Upper lobe of left lung (tissue), 4 donors: ENCODE measurements at regions not wholly inside any gene's neighbourhood (a gene's known extent, or its start where the extent isn't known, plus 50 kb on each side); places are given as distances from the start of the nearest gene placed in this dataset.

ENCODE experiments used
- EP300 ChIP-seq, 4 donors: sonication (generic); formaldehyde crosslinking; IDR thresholded peaks; one replicate each; pipeline ENCODE4 v1.5.1; 2017; ENCODE audit warnings: antibody characterized with exemption in 4 of 4, control low read depth in 2 of 4
- POLR2A ChIP-seq, 4 donors: fragments of 450-650 bp; IDR thresholded peaks; one replicate each; pipeline ENCODE4 v1.5.1; 2016 to 2017; ENCODE audit warnings: antibody characterized with exemption in 4 of 4, mild to moderate bottlenecking in 2 of 4
- POLR2AphosphoS5 ChIP-seq, 2 donors: sonication (generic); formaldehyde crosslinking; IDR thresholded peaks; one replicate each; pipeline ENCODE4 v1.5.1; 2017; ENCODE audit warnings: antibody characterized with exemption in 2 of 2
- TF ChIP-seq, protein P1 (sequence below), 6 experiments: fragments of 450-650 bp in 4 of 6; fragments of 200-600 bp in 2 of 6; sonication (generic) in 2 of 6; IDR thresholded peaks; one replicate each; pipeline ENCODE4 v1.5.1; 2016 to 2019; ENCODE audit warnings: antibody characterized with exemption in 6 of 6

DNA sequence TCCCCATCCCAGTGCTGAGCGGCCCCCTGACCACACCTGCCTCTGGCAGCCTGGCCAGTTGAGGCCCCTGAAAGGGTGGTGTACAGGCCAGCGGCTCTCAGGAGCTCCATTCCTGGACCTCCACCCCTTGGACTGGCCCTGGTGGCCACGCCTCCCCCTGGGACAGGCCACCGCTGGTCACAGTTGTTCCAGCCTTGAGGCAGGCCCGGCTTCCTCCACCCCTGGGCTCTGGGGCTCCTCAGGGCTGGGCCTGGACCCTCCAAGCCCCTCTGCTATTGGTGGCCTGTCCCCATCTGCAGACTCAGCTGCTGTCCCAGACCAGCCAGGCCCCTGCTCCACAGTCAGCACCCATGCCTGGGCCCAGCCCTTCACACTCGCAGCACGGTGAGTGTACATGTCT is 93.2 kb upstream of the NKX1-1 start:
- TF ChIP-seq POLR2A (IDR thresholded peaks at IDR 0.05) (no peak), POLR2AphosphoS5 (IDR thresholded peaks at IDR 0.05) (no peak), EP300 (IDR thresholded peaks at IDR 0.05) (no peak)
- TF ChIP-seq, protein P1, sequence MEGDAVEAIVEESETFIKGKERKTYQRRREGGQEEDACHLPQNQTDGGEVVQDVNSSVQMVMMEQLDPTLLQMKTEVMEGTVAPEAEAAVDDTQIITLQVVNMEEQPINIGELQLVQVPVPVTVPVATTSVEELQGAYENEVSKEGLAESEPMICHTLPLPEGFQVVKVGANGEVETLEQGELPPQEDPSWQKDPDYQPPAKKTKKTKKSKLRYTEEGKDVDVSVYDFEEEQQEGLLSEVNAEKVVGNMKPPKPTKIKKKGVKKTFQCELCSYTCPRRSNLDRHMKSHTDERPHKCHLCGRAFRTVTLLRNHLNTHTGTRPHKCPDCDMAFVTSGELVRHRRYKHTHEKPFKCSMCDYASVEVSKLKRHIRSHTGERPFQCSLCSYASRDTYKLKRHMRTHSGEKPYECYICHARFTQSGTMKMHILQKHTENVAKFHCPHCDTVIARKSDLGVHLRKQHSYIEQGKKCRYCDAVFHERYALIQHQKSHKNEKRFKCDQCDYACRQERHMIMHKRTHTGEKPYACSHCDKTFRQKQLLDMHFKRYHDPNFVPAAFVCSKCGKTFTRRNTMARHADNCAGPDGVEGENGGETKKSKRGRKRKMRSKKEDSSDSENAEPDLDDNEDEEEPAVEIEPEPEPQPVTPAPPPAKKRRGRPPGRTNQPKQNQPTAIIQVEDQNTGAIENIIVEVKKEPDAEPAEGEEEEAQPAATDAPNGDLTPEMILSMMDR (IDR thresholded peaks at IDR 0.05), result no peak
